Kidney (tissue), 13 donors: ENCODE measurements at regions not wholly inside any gene's neighbourhood (a gene's known extent, or its start where the extent isn't known, plus 50 kb on each side); places are given as distances from the start of the nearest gene placed in this dataset.

Experiments used
- DNase-seq, 5 donors: peaks; one replicate each; pipeline ENCODE4 v3.0.0-alpha.2; 2013 to 2020
- FAIRE-seq: peaks from 2 replicates; lab custom pipeline; 2012; peaks lifted over from hg19 to GRCh38; lab: Jason Lieb, UNC
- H3K27ac ChIP-seq, 2 donors: one replicate each; pipeline ENCODE4 v1.7.0; 2013; ENCODE audit warnings: low read depth in 2 of 2, low read length in 2 of 2, inconsistent platforms in 1 of 2
- H3K27me3 ChIP-seq: one replicate; pipeline ENCODE4 v1.7.1; 2013; ENCODE audit warnings: low read length, inconsistent platforms; ENCODE audit not compliant: control insufficient read depth, insufficient read depth
- H3K36me3 ChIP-seq, 3 donors: one replicate each; pipeline versions ENCODE4 v1.7.0 to v1.7.1; 2013; ENCODE audit warnings: low read length in 3 of 3, control low read depth in 1 of 3, inconsistent platforms in 1 of 3; ENCODE audit not compliant: insufficient read depth in 3 of 3, control insufficient read depth in 2 of 3
- H3K4me1 ChIP-seq, 3 donors: one replicate each; pipeline versions ENCODE4 v1.7.0 to v1.7.1; 2013; ENCODE audit warnings: low read length in 3 of 3, inconsistent platforms in 1 of 3, low read depth in 1 of 3; ENCODE audit not compliant: control insufficient read depth in 2 of 3, insufficient read depth in 2 of 3
- H3K4me3 ChIP-seq, 3 donors: one replicate each; pipeline versions ENCODE4 v1.7.0 to v1.8.1; 2013; ENCODE audit warnings: low read length in 3 of 3, control low read depth in 1 of 3, inconsistent platforms in 1 of 3
- H3K9ac ChIP-seq, 3 donors: one replicate each; pipeline versions ENCODE4 v1.7.0 to v1.7.1; 2013; ENCODE audit warnings: low read length in 3 of 3, control low read depth in 1 of 3, inconsistent platforms in 1 of 3
- H3K9me3 ChIP-seq, 3 donors: one replicate each; pipeline versions ENCODE4 v1.7.0 to v1.7.1; 2013; ENCODE audit warnings: low read length in 3 of 3, control low read depth in 1 of 3, inconsistent platforms in 1 of 3; ENCODE audit not compliant: control insufficient read depth in 2 of 3, insufficient read depth in 1 of 3
- CTCF ChIP-seq: IDR thresholded peaks from 3 replicates; pipeline ENCODE4 v1.5.1; 2012; ENCODE audit warnings: mild to moderate bottlenecking, moderate library complexity, borderline replicate concordance; ENCODE audit not compliant: insufficient read depth; ENCODE audit errors: extremely low read depth
- intact Hi-C: fragments of 100-400 bp; cut with DNase I; formaldehyde crosslinking; loops from one replicate; pipeline ENCODE4 v1.11.1; 2022
- donor health status: control.
- donor health status: control.
- donor health status: control.
- donor health status: control.
- donor health status: control.
- donor health status: DM: yes; HTN: yes; CAD: no.
- donor health status: Normal renal cell carcinoma (clear cell type).

GRCh38 chr18:54774981-54775665 lies 53.2 kb upstream of the RAB27B start:
- intact Hi-C loops = no loop called here
- no peaks in the 10 kb centered on the region for H3K36me3 ChIP-seq
- no peak for FAIRE-seq
- H3K27ac ChIP-seq = no peak overlapping the region
- H3K4me1 ChIP-seq = peaks cover 0 to 5% (median 0%) of the 10 kb centered on the region in 3 donors
- H3K9me3 ChIP-seq = no peaks in the 10 kb centered on the region
- no peak for TF ChIP-seq CTCF
- no peaks in the 10 kb centered on the region for H3K27me3 ChIP-seq
- no peak overlapping the region for H3K4me3 ChIP-seq
- H3K9ac ChIP-seq = no peak overlapping the region
- DNase-seq = no peak

- intact Hi-C loops = no loop called here
- Histone ChIP-seq H3K9ac (no peak overlapping the region), H3K36me3 (no peaks in the 10 kb centered on the region), H3K9me3 (no peaks in the 10 kb centered on the region), H3K27ac (no peak overlapping the region), H3K4me3 (no peak overlapping the region), H3K27me3 (no peaks in the 10 kb centered on the region), H3K4me1 (peaks cover 0 to 5% (median 0%) of the 10 kb centered on the region in 3 donors)
- no peak for TF ChIP-seq CTCF
- FAIRE-seq = no peak
- DNase-seq = no peak
Measured at GRCh38 chr18:54775686-54776085, 52.6 kb upstream of the RAB27B start.

- DNase-seq (no peak), FAIRE-seq (no peak)
- H3K4me3 ChIP-seq = no peak overlapping the region
- no peak overlapping the region for H3K9ac ChIP-seq
- no peaks in the 10 kb centered on the region for H3K9me3 ChIP-seq
- no peak for TF ChIP-seq CTCF
- no peaks in the 10 kb centered on the region for H3K36me3 ChIP-seq
- no peak overlapping the region for H3K27ac ChIP-seq
- intact Hi-C loops = no loop called here
- H3K4me1 ChIP-seq = peaks cover 0 to 5% (median 0%) of the 10 kb centered on the region in 3 donors
- H3K27me3 ChIP-seq = no peaks in the 10 kb centered on the region
Measured at GRCh38 chr18:54776282-54776977, 51.8 kb upstream of the RAB27B start.
